Natural killer cell (primary cell): ENCODE measurements at regions not wholly inside any gene's neighbourhood (a gene's known extent, or its start where the extent isn't known, plus 50 kb on each side); places are given as distances from the start of the nearest gene placed in this dataset.

Experiments used
- ATAC-seq, 3 donors: fragments of 150-1000 bp in 2 of 3; fragments of 200-7000 bp in 1 of 3; cut with Tn5 transposase; 1 replicate in 1 of 3; 2 replicates in 2 of 3; pipeline ENCODE4 v1.10.0; 2021; ENCODE audit warnings: mild to moderate bottlenecking in 2 of 3, moderate library complexity in 2 of 3
- DNase-seq, 2 donors: peaks; one replicate each; pipeline versions ENCODE4 v3.0.0 to v3.0.0-alpha.2; 2013 to 2021; ENCODE audit warnings: mixed read lengths in 1 of 2
- H3K27ac ChIP-seq: one replicate; pipeline ENCODE4 v1.5.1; 2013; ENCODE audit warnings: mild to moderate bottlenecking, low read length
- H3K27me3 ChIP-seq: one replicate; pipeline ENCODE4 v1.6.1; 2013; ENCODE audit warnings: low read length; ENCODE audit not compliant: control insufficient read depth, insufficient read depth
- H3K36me3 ChIP-seq: one replicate; pipeline ENCODE4 v1.6.1; 2013; ENCODE audit warnings: low read length; ENCODE audit not compliant: control insufficient read depth, insufficient read depth
- H3K4me1 ChIP-seq: one replicate; pipeline ENCODE4 v1.6.1; 2013; ENCODE audit warnings: low read length; ENCODE audit not compliant: control insufficient read depth, insufficient read depth
- H3K4me3 ChIP-seq: one replicate; pipeline ENCODE4 v1.5.1; 2013; ENCODE audit warnings: low read length
- H3K9me3 ChIP-seq: one replicate; pipeline ENCODE4 v1.6.1; 2013; ENCODE audit warnings: low read length; ENCODE audit not compliant: control insufficient read depth, insufficient read depth
- H3K27ac Mint-ChIP-seq, 2 donors: one replicate each; pipeline ENCODE4 v1.8.0; 2022; ENCODE audit warnings: mild to moderate bottlenecking in 2 of 2, mixed read lengths in 2 of 2, moderate library complexity in 1 of 2
- H3K27me3 Mint-ChIP-seq, 2 donors: one replicate each; pipeline ENCODE4 v1.8.0; 2022; ENCODE audit warnings: low read depth in 2 of 2, mixed read lengths in 2 of 2
- H3K36me3 Mint-ChIP-seq: one replicate; pipeline ENCODE4 v1.8.0; 2022; ENCODE audit warnings: mixed read lengths
- H3K4me1 Mint-ChIP-seq, 2 donors: one replicate each; pipeline ENCODE4 v1.8.0; 2022; ENCODE audit warnings: mixed read lengths in 2 of 2
- H3K4me3 Mint-ChIP-seq: one replicate; pipeline ENCODE4 v1.8.0; 2022; ENCODE audit warnings: mild to moderate bottlenecking, moderate library complexity, mixed read lengths
- H3K9me3 Mint-ChIP-seq, 2 donors: one replicate each; pipeline ENCODE4 v1.8.0; 2022; ENCODE audit warnings: mixed read lengths in 2 of 2
- WGBS: methylation state at CpG from one replicate; pipeline ENCODE4 v1.1.7; 2013; ENCODE audit warnings: missing lambda C conversion rate; ENCODE audit not compliant: insufficient coverage; 5-methylcytosine and 5-hydroxymethylcytosine counted together
- intact Hi-C: fragments of 100-400 bp; cut with micrococcal nuclease; formaldehyde crosslinking; loops from one replicate; pipeline ENCODE4 v1.14.2; 2022
- TF ChIP-seq, protein P1 (sequence below): fragments of 200-600 bp; IDR thresholded peaks from one replicate; pipeline ENCODE4 v1.8.0; 2022; ENCODE audit warnings: antibody characterized with exemption

DNA sequence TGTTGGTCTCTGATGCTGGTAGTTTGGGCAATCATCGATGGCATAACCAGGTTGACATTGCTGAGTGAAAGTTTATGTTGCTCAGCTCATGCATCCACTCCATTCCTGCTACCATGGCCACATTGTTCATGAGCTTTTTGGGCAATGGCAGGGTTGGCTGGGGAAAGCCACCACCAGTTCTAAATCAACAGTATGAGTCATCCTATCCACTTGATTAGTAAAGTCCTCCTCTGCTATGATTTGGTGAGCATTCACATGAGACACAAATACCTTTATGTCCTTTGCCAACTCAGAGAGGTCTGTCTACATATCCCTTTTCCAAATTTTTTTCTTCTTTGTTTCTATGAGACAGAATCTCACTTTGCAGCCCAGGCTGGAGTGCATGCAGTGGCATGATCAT is 129.7 kb upstream of the FBN2 start:
- no peaks in the 10 kb centered on the region for H3K9me3 ChIP-seq
- Mint-ChIP-seq H3K27ac (no peak overlapping the region), H3K4me1 (no peaks in the 10 kb centered on the region), H3K27me3 (no peaks in the 10 kb centered on the region), H3K4me3 (no peak overlapping the region), H3K36me3 (no peaks in the 10 kb centered on the region), H3K9me3 (peaks cover 10 to 12% of the 10 kb centered on the region in 2 donors)
- no peaks in the 10 kb centered on the region for H3K4me1 ChIP-seq
- intact Hi-C loops, result no loop called here
- no peak for DNase-seq
- H3K27me3 ChIP-seq, result no peaks in the 10 kb centered on the region
- TF ChIP-seq, protein P1, sequence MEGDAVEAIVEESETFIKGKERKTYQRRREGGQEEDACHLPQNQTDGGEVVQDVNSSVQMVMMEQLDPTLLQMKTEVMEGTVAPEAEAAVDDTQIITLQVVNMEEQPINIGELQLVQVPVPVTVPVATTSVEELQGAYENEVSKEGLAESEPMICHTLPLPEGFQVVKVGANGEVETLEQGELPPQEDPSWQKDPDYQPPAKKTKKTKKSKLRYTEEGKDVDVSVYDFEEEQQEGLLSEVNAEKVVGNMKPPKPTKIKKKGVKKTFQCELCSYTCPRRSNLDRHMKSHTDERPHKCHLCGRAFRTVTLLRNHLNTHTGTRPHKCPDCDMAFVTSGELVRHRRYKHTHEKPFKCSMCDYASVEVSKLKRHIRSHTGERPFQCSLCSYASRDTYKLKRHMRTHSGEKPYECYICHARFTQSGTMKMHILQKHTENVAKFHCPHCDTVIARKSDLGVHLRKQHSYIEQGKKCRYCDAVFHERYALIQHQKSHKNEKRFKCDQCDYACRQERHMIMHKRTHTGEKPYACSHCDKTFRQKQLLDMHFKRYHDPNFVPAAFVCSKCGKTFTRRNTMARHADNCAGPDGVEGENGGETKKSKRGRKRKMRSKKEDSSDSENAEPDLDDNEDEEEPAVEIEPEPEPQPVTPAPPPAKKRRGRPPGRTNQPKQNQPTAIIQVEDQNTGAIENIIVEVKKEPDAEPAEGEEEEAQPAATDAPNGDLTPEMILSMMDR, result no peak
- H3K36me3 ChIP-seq, result no peaks in the 10 kb centered on the region
- no peak overlapping the region for H3K27ac ChIP-seq
- H3K4me3 ChIP-seq, result no peak overlapping the region
- WGBS, result 91% methylated on average over 1 of the region's 1 CpG
- ATAC-seq, result no peak

DNA sequence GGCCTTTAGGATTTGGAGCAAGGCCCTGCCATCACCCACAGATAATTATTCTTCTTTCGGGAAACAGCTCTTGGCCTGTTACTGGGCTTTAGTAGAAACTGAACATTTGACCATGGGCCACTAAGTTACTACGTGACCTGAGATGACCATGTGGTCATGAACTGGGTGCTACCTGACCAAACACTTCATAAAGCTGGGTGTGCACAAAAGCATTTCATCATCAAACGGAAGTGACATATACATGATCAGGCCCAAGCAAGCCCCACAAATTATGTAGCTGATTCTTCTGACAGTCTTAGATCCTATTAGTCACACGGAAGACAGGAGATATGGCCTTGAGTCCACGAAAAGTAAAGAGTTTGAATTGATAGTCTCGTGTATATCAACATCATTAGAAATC is 130.9 kb upstream of the FBN2 start:
- no peak overlapping the region for H3K27ac ChIP-seq
- DNase-seq, result no peak
- intact Hi-C loops, result no loop called here
- H3K4me3 Mint-ChIP-seq, result no peak overlapping the region
- H3K36me3 ChIP-seq, result no peaks in the 10 kb centered on the region
- no peak overlapping the region for H3K4me3 ChIP-seq
- WGBS, result 95% methylated on average over 6 of the region's 6 CpGs
- no peaks in the 10 kb centered on the region for H3K36me3 Mint-ChIP-seq
- no peaks in the 10 kb centered on the region for H3K4me1 Mint-ChIP-seq
- H3K9me3 Mint-ChIP-seq, result peaks cover 10 to 12% of the 10 kb centered on the region in 2 donors
- H3K27me3 Mint-ChIP-seq, result no peaks in the 10 kb centered on the region
- H3K9me3 ChIP-seq, result no peaks in the 10 kb centered on the region
- H3K27ac Mint-ChIP-seq, result no peak overlapping the region
- no peaks in the 10 kb centered on the region for H3K27me3 ChIP-seq
- no peaks in the 10 kb centered on the region for H3K4me1 ChIP-seq
- TF ChIP-seq, protein P1, result no peak
- no peak for ATAC-seq

DNA sequence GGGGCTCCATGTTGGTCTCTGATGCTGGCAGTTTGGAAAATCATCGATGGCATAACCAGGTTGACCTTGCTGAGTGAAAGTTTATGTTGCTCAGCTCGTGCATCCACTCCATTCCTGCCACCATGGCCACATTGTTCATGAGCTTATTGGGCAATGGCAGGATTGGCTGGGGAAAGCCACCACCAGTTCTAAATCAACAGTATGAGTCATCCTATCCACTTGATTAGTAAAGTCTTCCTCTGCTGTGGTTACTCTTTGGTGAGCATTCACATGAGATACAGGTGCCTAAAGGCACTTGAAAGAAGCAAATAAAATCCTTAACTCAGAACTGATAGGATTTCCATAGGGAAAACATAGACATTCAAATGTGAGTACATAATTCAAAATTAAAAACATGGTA is 131.8 kb upstream of the FBN2 start:
- Mint-ChIP-seq H3K4me3 (no peak overlapping the region), H3K4me1 (no peaks in the 10 kb centered on the region), H3K27ac (no peak overlapping the region), H3K27me3 (no peaks in the 10 kb centered on the region), H3K36me3 (no peaks in the 10 kb centered on the region), H3K9me3 (peaks cover 9 to 10% of the 10 kb centered on the region in 2 donors)
- no peaks in the 10 kb centered on the region for H3K36me3 ChIP-seq
- intact Hi-C loops, result no loop called here
- H3K4me3 ChIP-seq, result no peak overlapping the region
- no peaks in the 10 kb centered on the region for H3K4me1 ChIP-seq
- TF ChIP-seq, protein P1, result no peak
- no peaks in the 10 kb centered on the region for H3K27me3 ChIP-seq
- DNase-seq, result no peak
- H3K27ac ChIP-seq, result no peak overlapping the region
- no peaks in the 10 kb centered on the region for H3K9me3 ChIP-seq
- WGBS, result 54% methylated on average over 2 of the region's 2 CpGs
- ATAC-seq, result no peak

DNA sequence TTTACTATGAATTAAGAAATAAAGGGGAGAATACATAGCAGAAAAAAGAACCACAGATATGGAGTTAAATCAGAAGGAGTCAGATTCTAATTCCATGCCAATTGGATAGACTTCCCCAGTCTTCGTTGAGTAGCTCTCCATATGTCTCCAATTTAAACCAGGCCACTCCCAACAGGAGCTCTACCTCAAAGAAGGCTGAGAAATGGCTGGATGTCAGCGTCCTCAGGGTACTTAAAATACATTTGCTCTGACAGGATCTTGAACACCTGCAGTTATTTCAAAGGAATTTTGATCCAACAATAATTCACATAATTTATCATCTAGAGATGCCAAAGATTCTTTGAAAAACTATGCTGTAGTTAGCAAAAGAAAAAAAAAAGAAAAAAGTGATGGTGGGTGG is 133.9 kb upstream of the FBN2 start:
- Mint-ChIP-seq H3K36me3 (no peaks in the 10 kb centered on the region), H3K27ac (no peak overlapping the region), H3K9me3 (peaks cover 5 to 10% of the 10 kb centered on the region in 2 donors), H3K27me3 (no peaks in the 10 kb centered on the region), H3K4me1 (no peaks in the 10 kb centered on the region), H3K4me3 (no peak overlapping the region)
- Histone ChIP-seq H3K4me3 (no peak overlapping the region), H3K27ac (no peak overlapping the region), H3K9me3 (no peaks in the 10 kb centered on the region), H3K36me3 (no peaks in the 10 kb centered on the region), H3K4me1 (no peaks in the 10 kb centered on the region), H3K27me3 (no peaks in the 10 kb centered on the region)
- 75% methylated on average over 2 of the region's 2 CpGs for WGBS
- ATAC-seq (no peak), DNase-seq (no peak)
- TF ChIP-seq, protein P1, result no peak
- intact Hi-C loops, result no loop called here
